SK-N-SH treated with all-trans-retinoic acid at 6 μM for 48 hours (cell line): ENCODE measurements at regions not wholly inside any gene's neighbourhood (a gene's known extent, or its start where the extent isn't known, plus 50 kb on each side); places are given as distances from the start of the nearest gene placed in this dataset.

ENCODE experiments used
- ARNTL ChIP-seq: fragments of 450-650 bp; formaldehyde crosslinking; IDR thresholded peaks from 2 replicates; pipeline ENCODE4 v1.5.0; 2020; ENCODE audit warnings: low read depth, mild to moderate bottlenecking, moderate library complexity, borderline replicate concordance
- BACH2 ChIP-seq: fragments of 250-450 bp; sonication (Bioruptor Pico); IDR thresholded peaks from 2 replicates; pipeline ENCODE4 v1.9.0; 2021; ENCODE audit warnings: mild to moderate bottlenecking, borderline replicate concordance
- GLIS3 ChIP-seq: fragments of 250-450 bp; sonication (Bioruptor Pico); IDR thresholded peaks from 2 replicates; pipeline ENCODE4 v1.5.0; 2020; ENCODE audit warnings: mild to moderate bottlenecking, moderate library complexity
- PPARA ChIP-seq: fragments of 250-450 bp; sonication (Bioruptor Pico); IDR thresholded peaks from 2 replicates; pipeline ENCODE4 v1.5.0; 2020; ENCODE audit warnings: mild to moderate bottlenecking, borderline replicate concordance
- SNAI2 ChIP-seq: fragments of 250-450 bp; sonication (Bioruptor Pico); IDR thresholded peaks from 2 replicates; pipeline ENCODE4 v1.5.0; 2020; ENCODE audit warnings: mild to moderate bottlenecking, moderate library complexity
- TCF4 ChIP-seq: fragments of 250-450 bp; sonication (Bioruptor Pico); IDR thresholded peaks from 2 replicates; pipeline ENCODE4 v1.8.0; 2021; ENCODE audit warnings: mild to moderate bottlenecking, moderate library complexity, borderline replicate concordance
- ZFP30 ChIP-seq: fragments of 450-650 bp; formaldehyde crosslinking; IDR thresholded peaks from 2 replicates; pipeline ENCODE4 v1.5.0; 2022; ENCODE audit warnings: mild to moderate bottlenecking, moderate library complexity
- ZNF565 ChIP-seq: fragments of 450-650 bp; formaldehyde crosslinking; conservative IDR thresholded peaks from 2 replicates; pipeline ENCODE4 v1.5.0; 2020; ENCODE audit warnings: low read depth, mild to moderate bottlenecking, moderate library complexity
- TF ChIP-seq, protein P1 (sequence below): fragments of 250-450 bp; sonication (Bioruptor Pico); IDR thresholded peaks from 2 replicates; pipeline ENCODE4 v1.5.1; 2020; ENCODE audit warnings: low read depth, mild to moderate bottlenecking, moderate library complexity
- TF ChIP-seq, protein P2 (sequence below): fragments of 250-450 bp; sonication (Bioruptor Pico); IDR thresholded peaks from 2 replicates; pipeline ENCODE4 v1.5.1; 2021; ENCODE audit warnings: mild to moderate bottlenecking, moderate library complexity
- TF ChIP-seq, protein P3 (sequence below): fragments of 250-450 bp; sonication (Bioruptor Pico); IDR thresholded peaks from 2 replicates; pipeline ENCODE4 v1.8.0; 2020; ENCODE audit warnings: mild to moderate bottlenecking, moderate library complexity, borderline replicate concordance

DNA sequence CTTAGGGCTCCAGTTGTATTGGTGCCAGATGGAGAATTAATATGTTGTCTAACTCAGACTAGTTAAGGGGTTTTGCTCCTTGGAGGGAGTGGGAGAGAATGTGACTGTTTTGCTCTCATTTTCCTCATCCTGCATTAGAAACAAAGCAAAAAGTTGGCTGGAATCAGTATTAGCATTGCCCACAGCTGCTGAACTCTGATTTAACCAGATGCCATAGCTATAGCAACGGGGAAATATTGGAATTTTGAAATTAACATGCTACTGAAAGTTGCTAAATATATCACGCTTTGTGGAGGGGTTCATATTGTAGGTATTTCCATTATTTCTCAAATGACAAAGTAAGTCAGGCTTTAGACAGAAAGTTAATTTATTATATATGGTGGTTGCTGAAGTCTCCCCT is 66.7 kb upstream of the EOLA2 start:
- TF ChIP-seq ARNTL (CRISPR knock-in tag) (no peak), ZFP30 (no peak), GLIS3 (CRISPR knock-in tag) (no peak), SNAI2 (no peak), PPARA (CRISPR knock-in tag) (no peak), ZNF565 (CRISPR knock-in tag) (no peak), BACH2 (no peak), TCF4 (CRISPR knock-in tag) (no peak)
- TF ChIP-seq, protein P1, sequence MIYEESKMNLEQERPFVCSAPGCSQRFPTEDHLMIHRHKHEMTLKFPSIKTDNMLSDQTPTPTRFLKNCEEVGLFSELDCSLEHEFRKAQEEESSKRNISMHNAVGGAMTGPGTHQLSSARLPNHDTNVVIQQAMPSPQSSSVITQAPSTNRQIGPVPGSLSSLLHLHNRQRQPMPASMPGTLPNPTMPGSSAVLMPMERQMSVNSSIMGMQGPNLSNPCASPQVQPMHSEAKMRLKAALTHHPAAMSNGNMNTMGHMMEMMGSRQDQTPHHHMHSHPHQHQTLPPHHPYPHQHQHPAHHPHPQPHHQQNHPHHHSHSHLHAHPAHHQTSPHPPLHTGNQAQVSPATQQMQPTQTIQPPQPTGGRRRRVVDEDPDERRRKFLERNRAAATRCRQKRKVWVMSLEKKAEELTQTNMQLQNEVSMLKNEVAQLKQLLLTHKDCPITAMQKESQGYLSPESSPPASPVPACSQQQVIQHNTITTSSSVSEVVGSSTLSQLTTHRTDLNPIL: no peak
- TF ChIP-seq, protein P2, sequence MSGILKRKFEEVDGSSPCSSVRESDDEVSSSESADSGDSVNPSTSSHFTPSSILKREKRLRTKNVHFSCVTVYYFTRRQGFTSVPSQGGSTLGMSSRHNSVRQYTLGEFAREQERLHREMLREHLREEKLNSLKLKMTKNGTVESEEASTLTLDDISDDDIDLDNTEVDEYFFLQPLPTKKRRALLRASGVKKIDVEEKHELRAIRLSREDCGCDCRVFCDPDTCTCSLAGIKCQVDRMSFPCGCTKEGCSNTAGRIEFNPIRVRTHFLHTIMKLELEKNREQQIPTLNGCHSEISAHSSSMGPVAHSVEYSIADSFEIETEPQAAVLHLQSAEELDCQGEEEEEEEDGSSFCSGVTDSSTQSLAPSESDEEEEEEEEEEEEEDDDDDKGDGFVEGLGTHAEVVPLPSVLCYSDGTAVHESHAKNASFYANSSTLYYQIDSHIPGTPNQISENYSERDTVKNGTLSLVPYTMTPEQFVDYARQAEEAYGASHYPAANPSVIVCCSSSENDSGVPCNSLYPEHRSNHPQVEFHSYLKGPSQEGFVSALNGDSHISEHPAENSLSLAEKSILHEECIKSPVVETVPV: no peak
- TF ChIP-seq, protein P3, sequence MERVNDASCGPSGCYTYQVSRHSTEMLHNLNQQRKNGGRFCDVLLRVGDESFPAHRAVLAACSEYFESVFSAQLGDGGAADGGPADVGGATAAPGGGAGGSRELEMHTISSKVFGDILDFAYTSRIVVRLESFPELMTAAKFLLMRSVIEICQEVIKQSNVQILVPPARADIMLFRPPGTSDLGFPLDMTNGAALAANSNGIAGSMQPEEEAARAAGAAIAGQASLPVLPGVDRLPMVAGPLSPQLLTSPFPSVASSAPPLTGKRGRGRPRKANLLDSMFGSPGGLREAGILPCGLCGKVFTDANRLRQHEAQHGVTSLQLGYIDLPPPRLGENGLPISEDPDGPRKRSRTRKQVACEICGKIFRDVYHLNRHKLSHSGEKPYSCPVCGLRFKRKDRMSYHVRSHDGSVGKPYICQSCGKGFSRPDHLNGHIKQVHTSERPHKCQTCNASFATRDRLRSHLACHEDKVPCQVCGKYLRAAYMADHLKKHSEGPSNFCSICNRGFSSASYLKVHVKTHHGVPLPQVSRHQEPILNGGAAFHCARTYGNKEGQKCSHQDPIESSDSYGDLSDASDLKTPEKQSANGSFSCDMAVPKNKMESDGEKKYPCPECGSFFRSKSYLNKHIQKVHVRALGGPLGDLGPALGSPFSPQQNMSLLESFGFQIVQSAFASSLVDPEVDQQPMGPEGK (CRISPR knock-in tag): no peak
